GM12878 (cell line): ENCODE measurements at regions not wholly inside any gene's neighbourhood (a gene's known extent, or its start where the extent isn't known, plus 50 kb on each side); places are given as distances from the start of the nearest gene placed in this dataset.

Experiments used
- ATAC-seq: fragments of 200-7000 bp; cut with Tn5 transposase; 3 replicates; pipeline ENCODE4 v1.9.1; 2020; ENCODE audit warnings: mild to moderate bottlenecking, moderate library complexity
- BruUV-seq: library from RNA; stranded (reverse); fragments of 400-500 nt; replicated peaks from 2 replicates; lab custom pipeline; 2021; lab: Mats Ljungman, UMichigan
- CTCF ChIA-PET: fragments of 300-600 bp; sonication (Branson Sonifier 250); formaldehyde crosslinking; extraction: SDS; loops from one replicate; lab custom pipeline; 2021; ENCODE audit warnings: inconsistent platforms; lab: Yijun Ruan, JAX
- POLR2A ChIA-PET: fragments of 350-600 bp; formaldehyde crosslinking; extraction: SDS; loops from one replicate; lab custom pipeline; 2021; ENCODE audit warnings: inconsistent platforms; lab: Charles Lee
- RAD21 ChIA-PET: fragments of 300-600 bp; sonication (Branson Sonifier 250); formaldehyde crosslinking; loops from one replicate; lab custom pipeline; 2023; ENCODE audit warnings: antibody characterized with exemption; ENCODE audit not compliant: unreplicated experiment; lab: Charles Lee
- SMC1A ChIA-PET: fragments of 300-600 bp; sonication (Branson Sonifier 250); formaldehyde crosslinking; loops from one replicate; lab custom pipeline; 2023; ENCODE audit not compliant: unreplicated experiment, uncharacterized antibody; lab: Charles Lee
- DNase-seq: peaks from one replicate; pipeline ENCODE4 v3.0.0-alpha.2; 2011; ENCODE audit warnings: low read depth, low spot score
- FAIRE-seq: peaks from 3 replicates; lab custom pipeline; 2011; peaks lifted over from hg19 to GRCh38; lab: Jason Lieb, UNC
- H2AFZ ChIP-seq: 2 replicates; pipeline ENCODE4 v1.6.0; 2011; ENCODE audit warnings: low read depth, low read length, control low read depth; ENCODE audit not compliant: control insufficient read depth
- H3K27ac ChIP-seq: 2 replicates; pipeline ENCODE4 v1.5.1; 2011; ENCODE audit warnings: control low read depth; ENCODE audit not compliant: control insufficient read depth, insufficient read depth
- H3K27me3 ChIP-seq, 2 experiments: replicated peaks in 1 of 2; 2 replicates each; pipeline versions ENCODE4 v1.6.0 to v1.6.1; 2011; ENCODE audit warnings: low read length in 1 of 2; ENCODE audit not compliant: control insufficient read depth in 2 of 2, insufficient read depth in 2 of 2
- H3K36me3 ChIP-seq, 2 experiments: 2 replicates each; pipeline ENCODE4 v1.5.1; 2011; ENCODE audit warnings: low read length in 1 of 2; ENCODE audit not compliant: control insufficient read depth in 2 of 2, insufficient read depth in 2 of 2
- H3K4me1 ChIP-seq: 2 replicates; pipeline ENCODE4 v1.6.1; 2011; ENCODE audit warnings: mild to moderate bottlenecking, low read length, moderate library complexity, mixed read lengths; ENCODE audit not compliant: control insufficient read depth, insufficient read depth
- H3K4me2 ChIP-seq: 2 replicates; pipeline ENCODE4 v1.6.0; 2011; ENCODE audit warnings: control low read depth; ENCODE audit not compliant: control insufficient read depth, insufficient read depth
- H3K4me3 ChIP-seq: fragments of 200-600 bp; sonication (generic); 2 replicates; pipeline ENCODE4 v1.5.1; 2016
- H3K79me2 ChIP-seq: 2 replicates; pipeline ENCODE4 v1.6.0; 2011; ENCODE audit warnings: low read length; ENCODE audit not compliant: control insufficient read depth, insufficient read depth
- H3K9ac ChIP-seq: 2 replicates; pipeline ENCODE4 v1.8.0; 2011; ENCODE audit warnings: low read length, control low read depth, mixed read lengths; ENCODE audit not compliant: control insufficient read depth, insufficient read depth
- H3K9me3 ChIP-seq: replicated peaks from 3 replicates; pipeline ENCODE4 v1.5.1; 2011; ENCODE audit warnings: mild to moderate bottlenecking, low read length; ENCODE audit not compliant: control insufficient read depth, insufficient read depth
- H4K20me1 ChIP-seq: 2 replicates; pipeline ENCODE4 v1.6.0; 2011; ENCODE audit not compliant: control insufficient read depth, insufficient read depth
- ATF7 ChIP-seq: fragments of 450-650 bp; IDR thresholded peaks from 2 replicates; pipeline ENCODE4 v1.6.1; 2016; ENCODE audit warnings: low read depth, mild to moderate bottlenecking
- MTA3 ChIP-seq: IDR thresholded peaks from 2 replicates; pipeline ENCODE4 v1.6.1; 2012; ENCODE audit warnings: low read length, inconsistent platforms, borderline replicate concordance
- ZBTB40 ChIP-seq: fragments of 450-650 bp; IDR thresholded peaks from 2 replicates; pipeline ENCODE4 v1.6.1; 2016; ENCODE audit warnings: mild to moderate bottlenecking, moderate library complexity, borderline replicate concordance
- WGBS: methylation state at CpG from one replicate; pipeline ENCODE4 v1.1.6; 2016; ENCODE audit warnings: low lambda C conversion rate; ENCODE audit not compliant: insufficient replicate concordance, insufficient coverage; ENCODE audit errors: missing lambda C conversion rate; 5-methylcytosine and 5-hydroxymethylcytosine counted together
- in situ Hi-C: fragments of 300-500 bp; cut with MboI; formaldehyde crosslinking; loops from 9 replicates; pipeline ENCODE4 v1.14.3; 2018; ENCODE audit warnings: mixed read lengths
- intact Hi-C: fragments of 100-400 bp; cut with micrococcal nuclease; formaldehyde crosslinking; loops from one replicate; pipeline ENCODE4 v1.14.2; 2022; ENCODE audit not compliant: unreplicated experiment

GRCh38 chr2:10246370-10246769 lies 56.3 kb upstream of the HPCAL1 start (continued):
- no peak for TF ChIP-seq ZBTB40

- Histone ChIP-seq H3K4me2 (no peak overlapping the region), H4K20me1 (no peaks in the 10 kb centered on the region), H3K4me1 (no peaks in the 10 kb centered on the region), H3K27ac (no peak overlapping the region), H3K36me3 (no peaks in the 10 kb centered on the region), H3K79me2 (no peaks in the 10 kb centered on the region), H2AFZ (no peak overlapping the region), H3K9me3 (peaks cover 3% of the 10 kb centered on the region; the same call in 2 of the 3 replicates), H3K27me3 (no peaks in the 10 kb centered on the region), H3K9ac (no peak overlapping the region), H3K4me3 (no peak overlapping the region)
- intact Hi-C loops (no loop called here), in situ Hi-C loops (no loop called here)
- no peak for DNase-seq
- RAD21 ChIA-PET, result interaction anchor here (0.6 kb wide), 1 partner anchor 162 kb away, joined by 3 read pairs; no protein-coding TSS in a partner anchor
- SMC1A ChIA-PET, result no interaction called here
- POLR2A ChIA-PET, result no interaction called here
- ATAC-seq, result no peak
- WGBS, result 26% methylated on average over 5 of the region's 5 CpGs
- FAIRE-seq, result no peak
- no TSS peak for BruUV-seq
- CTCF ChIA-PET, result no interaction called here
- no peak for TF ChIP-seq ATF7
- no peak for TF ChIP-seq MTA3
These were observed 55.9 kb upstream of the HPCAL1 start for GRCh38 chr2:10246831-10247230.
